C1 segment of cervical spinal cord (tissue), 14 donors: ENCODE measurements at regions not wholly inside any gene's neighbourhood (a gene's known extent, or its start where the extent isn't known, plus 50 kb on each side); places are given as distances from the start of the nearest gene placed in this dataset.

Source experiments
- DNase-seq, 14 donors: peaks; one replicate each; lab custom pipeline; 2025; lab: John Stamatoyannopoulos, UW

DNA sequence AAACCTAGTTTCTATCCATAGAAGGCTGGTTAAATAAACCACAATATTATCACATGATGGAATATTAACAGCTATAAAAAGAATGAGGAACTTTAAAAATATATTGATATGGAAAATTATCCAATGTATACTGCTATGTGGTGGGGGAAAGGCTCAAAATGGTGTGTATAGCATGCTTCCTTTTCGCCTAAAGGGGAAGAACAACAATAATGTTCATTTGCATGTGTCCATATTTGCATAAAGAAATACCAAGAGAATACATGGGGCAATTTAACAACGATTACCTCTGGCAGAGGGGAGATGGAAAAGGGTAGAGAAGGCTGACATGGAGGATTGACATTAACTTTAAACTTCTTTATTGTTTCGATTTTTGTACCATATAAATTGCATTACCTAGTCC, 121.3 kb upstream of the PARP11 start:
- no peak for DNase-seq

DNA sequence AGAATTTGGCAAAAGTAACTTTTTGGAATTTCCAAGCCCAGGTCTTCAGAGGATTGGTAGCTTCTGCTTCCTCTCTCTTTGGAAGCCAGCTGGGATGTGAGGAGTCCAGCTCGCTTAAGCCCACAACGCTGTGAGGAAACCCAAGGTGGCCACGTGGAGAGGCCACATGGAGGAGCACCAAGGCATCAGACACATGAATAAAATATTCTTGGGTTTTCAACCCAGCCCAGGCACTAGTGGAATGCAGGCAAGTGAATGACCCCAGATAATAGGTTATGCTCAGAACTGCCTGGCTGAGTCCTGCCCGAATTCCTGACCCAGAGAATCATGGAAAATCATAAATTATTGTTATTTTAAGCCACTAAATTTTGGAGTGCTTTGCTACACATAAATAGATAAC, 119.7 kb upstream of the PARP11 start:
- no peak for DNase-seq

DNA sequence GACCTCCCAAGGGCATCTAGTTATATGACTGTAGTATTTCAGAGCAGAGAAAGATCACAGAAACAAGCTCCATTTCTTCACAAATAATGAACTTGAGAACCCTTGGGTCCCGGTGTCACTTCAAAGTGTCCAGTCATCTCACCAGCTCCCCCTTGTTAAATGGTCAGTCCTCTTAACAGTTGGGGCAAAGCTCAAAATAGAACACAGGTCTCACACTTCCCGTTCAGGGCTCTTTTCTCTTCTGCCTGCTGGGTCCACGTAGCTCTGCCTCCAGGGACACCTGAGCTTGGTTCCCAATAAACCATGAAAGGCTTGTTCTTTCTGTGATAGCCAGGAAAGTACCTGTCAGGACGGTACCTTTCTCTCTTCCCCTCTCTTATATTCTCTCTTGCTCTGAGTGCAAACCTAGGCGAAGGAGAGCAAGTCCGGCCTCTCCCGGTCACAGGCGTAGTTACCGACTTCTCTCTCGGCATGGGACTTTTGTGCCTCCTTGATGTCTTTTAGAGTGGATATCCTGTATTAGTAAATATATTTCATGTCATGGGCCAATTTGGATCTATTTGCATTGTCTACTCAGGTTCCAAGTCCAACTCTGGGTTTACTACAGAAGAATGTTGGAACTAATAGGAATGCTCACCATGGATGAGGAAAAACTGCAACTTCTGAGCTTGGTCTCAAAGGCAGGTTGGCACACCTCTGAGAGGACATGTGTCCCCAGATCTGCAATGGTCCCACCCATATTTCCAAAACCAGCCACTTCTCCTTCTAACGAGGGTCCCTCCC, 118.8 kb upstream of the PARP11 start:
- DNase-seq, result no peak

DNA sequence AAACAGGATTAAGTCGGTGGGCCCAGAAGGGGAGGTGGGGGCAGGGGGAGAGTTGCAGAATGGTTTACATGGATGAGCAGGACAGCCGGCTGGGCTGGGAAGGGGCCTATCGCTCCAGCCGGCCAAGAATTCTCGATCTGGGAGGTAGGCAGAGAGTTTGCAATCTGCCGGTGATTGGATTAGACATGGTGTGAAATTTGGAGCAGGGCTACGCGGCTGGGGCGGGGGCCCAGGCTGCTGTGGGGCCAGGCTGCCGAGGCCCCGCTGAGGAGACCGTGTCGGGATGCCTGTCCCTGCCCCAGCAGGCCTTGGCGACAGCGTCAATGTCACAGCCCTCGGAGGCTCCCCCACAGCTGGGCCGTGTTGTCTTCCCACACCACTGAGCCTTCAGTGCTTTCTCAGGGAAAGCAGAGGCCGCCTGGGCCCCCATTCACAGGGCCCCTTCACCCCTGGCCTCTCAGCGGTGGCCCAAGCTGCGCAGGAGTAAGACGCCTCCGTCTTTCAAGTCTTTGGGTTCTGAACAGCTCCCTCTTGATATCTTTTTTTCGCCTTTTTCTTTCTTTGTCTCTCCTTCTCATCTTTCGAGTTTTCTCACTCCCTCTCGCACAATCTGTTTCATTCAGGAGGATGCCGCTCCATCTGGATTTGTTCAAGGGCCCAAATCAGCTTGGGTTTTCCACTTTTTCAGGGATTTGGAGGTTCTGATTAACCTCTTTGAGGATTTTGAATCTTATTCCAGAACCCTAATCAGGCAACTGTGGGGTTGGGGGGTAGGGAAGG, 117.5 kb upstream of the PARP11 start:
- no peak for DNase-seq

DNA sequence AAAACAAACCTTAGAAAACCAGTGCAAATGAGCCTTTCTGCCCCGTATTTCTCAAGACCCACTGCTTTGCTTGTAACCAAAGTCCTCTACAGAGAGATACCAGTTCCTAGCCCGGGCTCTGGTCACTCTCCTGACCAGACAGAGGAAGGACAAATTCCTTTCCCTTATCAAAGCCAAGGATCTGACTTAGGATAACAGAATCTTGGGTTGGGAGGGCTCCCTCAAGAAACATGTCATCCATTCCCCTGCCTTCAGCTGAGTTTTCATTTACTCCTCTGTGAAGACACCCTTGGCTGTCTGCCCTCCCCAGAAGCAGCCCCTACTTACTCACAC, 116.0 kb upstream of the PARP11 start:
- DNase-seq, result no peak

DNA sequence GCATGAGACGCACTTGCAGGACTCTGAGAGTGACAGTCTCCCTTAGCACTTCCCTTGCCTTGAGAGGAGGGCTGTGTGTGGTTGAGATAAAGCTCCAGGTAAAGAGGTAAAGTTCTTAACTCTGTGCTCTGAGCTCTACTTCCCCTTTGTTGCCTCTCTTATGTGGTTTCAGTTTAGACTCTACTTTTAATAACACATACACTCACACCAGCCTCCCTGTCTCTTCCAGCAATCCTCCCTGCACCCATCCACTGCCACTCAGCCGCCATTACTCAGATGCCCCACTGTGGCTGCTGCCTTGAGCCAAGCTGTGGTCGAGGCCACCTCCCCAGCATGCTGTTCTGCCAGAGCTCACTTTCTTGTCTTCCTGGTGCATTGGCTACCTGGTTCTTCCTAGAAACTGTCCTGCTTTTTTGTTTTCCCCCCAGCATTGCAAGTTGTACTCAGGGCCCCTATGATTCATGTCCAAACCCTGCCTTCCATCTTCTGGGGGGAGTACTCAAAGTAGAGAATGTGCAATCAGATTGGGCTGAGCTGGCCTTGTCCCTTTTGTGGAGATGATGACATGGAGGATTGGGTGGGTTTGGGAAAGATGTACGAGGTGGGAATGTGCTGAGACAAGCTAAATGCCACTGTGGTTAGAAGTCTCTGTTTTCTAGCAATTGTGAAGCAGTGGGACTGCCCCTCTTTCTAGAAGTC, 115.5 kb upstream of the PARP11 start:
- DNase-seq, result no peak

DNA sequence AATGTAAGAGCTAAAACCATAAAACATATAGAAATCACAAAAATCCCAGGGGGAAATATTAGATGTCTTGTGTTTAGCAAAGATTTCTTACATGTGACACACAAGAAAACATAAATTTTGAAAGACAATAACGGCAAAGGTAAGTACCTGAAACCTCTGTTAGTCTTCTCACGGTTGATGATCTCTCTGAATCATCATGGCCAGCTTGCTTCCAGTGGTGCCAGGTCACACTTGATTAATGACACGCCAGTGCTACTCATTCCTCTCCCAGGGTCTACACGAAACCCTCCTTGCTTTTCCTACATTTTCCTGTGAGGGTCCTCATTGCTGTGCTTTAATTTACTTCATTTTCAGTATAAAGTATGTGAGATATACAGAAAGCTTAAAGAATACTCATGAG, 114.4 kb upstream of the PARP11 start:
- DNase-seq, result no peak

DNA sequence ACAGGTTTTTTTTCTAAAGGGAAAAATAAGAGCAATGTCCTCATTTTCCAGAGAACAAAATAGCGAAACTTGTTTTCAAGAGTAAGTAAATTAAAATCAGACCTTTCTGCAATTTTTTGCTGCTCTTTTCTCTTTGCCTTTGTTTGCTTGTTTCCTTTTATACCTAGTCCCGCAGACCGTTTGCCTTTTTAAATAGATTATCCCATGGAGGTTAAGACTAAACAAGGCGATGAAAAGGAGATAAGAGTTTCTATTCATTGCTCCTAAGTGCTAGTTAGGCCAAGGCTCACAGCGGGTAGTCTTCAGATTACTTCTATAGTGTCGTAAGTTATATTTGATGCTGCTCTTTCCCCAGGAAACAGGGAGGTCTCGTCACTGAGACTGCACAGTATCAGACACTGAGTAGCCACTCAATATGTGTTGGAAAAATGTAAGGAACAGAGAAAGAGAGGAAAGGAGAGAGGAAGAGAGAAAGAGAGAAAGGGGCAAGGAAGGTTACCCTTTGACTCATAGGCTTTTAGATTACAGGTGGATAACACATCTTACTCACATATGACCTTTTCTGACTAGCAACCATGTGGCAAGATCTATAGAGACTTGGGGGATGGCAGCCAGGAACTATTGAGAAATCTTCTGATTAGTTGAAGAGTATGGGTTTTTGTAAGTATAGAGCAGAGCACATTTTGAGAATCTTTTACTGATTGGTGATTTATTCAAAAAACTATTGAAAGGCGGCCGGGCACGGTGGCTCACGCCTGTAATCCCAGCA, 107.5 kb upstream of the PARP11 start:
- no peak for DNase-seq

DNA sequence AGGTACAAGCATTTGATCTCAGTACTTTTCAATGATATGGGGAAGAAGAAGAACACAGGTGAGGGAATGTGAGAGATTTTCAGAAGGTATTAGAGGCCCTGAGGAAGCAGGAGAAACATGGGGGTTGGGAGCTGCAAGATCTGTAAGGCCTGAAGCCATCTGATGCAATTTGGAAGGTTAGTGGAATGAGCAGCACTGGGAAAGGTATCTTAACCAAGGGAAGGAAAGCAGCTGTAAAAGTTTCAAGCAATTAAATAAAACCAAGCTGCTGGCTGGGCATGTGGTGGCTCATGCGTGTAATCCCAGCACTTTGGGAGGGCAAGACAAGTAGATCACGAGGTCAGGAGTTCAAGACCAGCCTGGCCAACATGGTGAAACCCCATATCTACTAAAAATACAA, 104.4 kb upstream of the PARP11 start:
- no peak for DNase-seq

DNA sequence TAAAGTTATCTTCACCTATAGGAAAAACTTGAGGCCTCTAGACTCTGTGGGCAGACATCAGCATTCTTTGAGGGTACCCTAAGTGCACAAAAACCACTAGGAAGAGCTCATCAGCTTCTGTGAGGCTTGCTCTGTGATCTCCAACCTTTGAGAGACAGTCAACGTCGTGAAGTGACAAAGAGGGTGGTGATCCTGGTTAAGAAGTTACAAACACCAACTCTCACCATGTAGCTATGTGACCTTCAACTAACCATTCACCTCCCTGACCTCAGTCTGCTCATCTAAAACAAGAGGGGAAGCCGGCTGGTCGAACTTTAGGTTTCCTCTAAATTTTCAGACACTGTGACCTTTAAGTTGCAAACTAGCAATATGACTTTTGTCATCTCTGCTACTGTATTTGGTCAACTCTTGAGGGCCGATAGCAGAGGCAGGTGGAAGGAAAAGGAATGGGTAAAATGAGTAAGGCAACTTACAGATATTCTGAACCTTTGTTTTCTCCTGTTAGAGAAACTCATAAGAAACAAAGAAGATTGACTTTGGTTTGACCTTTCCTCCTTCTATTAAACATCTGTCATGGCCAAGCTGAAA, 103.2 kb upstream of the PARP11 start:
- no peak for DNase-seq

DNA sequence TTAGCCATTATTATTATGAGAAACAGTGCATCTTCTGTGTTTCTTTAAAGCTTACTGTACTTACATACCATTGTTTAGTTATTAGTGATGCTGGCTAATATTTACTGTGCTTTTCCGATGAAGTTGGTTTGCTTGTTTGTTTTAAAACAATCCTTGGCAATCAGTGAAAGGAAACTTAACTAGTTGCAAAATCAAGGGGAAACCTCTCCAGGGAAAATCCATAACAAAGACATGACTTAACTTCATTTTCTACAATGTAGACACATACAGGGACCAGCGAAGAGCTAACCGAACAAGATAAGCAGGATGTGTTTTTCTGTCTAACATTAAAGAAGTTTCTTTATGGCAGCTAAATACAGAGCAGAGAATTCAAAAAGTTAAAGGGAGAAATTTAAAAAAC, 102.5 kb upstream of the PARP11 start:
- no peak for DNase-seq

DNA sequence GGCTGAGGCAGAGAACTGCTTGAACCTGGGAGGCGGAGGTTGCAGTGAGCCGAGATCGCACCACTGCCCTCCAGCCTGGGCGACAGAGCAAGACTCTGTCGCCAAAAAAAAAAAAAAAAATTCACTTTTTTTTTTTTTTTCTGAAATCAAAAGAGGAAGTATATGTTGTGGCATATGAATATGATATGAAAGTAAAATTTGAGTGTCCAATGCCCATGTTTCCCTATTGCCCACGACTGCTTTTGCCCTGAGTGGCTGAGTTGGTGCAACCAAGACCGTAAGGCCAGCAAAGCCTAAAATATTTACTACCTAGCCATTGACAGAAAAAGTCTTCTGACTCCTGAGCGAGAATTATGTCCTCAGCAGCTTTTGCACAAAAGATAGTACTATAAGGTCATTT, 101.7 kb upstream of the PARP11 start:
- DNase-seq, result no peak

DNA sequence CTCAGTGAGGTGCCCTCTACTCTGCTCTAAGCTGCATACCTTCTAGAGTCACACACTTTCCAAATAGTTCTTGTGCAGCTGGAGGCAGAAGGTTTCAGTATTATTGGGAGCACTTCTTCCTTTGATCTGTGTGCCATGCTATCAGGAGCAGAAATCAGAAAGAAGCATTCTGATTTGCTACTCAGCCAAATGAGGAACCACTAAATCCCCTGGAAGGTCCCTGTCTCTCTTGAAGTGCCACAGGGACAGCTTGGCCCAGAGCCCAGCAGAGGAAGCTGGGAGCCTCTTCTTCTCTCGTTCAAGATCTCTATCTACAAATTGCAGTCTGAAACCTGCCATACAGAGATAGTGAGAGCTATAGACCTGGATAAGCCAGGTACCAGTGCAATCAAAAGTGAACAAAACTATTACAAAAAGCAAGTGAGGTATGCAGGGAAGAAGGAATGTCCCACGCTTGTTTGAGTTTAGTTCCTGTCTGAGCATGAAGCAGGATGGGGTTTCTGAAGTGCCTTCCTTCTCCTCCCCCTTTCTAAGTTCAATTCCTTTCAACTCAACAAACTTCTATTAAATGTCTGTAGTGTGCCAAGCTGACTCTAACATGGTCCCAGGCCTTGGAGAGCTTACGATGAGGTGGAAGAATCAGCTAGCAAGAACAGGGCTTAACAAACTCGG, 100.9 kb upstream of the PARP11 start:
- no peak for DNase-seq

DNA sequence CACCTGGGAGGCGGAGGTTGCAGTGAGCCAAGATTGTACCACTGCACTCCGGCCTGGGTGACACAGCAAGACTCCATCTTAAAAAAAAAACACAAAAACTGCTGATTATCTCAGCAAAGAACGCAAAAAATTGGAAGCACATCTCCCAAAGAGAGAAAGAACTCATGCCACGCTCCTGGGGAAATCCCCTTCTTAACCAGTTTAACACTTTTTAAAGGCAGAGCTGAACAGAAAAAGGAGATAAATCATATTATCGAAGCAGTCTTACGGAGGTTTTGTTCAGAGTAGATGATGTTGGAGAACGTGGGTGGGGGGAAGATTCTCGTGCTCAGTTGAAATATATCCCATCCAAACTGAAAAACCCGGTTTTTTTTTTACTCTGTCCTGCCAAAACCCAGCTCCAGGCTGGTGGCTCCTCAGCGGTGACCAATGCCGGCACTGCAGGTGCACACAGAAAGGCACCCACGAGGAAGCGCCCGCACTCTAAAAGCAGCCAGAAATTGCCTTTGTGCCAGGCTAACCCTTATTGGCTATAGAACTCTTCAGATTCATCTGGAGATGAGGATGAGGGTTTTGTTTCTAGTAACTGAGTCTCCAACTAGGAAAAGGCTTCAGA, 100.2 kb upstream of the PARP11 start:
- no peak for DNase-seq

DNA sequence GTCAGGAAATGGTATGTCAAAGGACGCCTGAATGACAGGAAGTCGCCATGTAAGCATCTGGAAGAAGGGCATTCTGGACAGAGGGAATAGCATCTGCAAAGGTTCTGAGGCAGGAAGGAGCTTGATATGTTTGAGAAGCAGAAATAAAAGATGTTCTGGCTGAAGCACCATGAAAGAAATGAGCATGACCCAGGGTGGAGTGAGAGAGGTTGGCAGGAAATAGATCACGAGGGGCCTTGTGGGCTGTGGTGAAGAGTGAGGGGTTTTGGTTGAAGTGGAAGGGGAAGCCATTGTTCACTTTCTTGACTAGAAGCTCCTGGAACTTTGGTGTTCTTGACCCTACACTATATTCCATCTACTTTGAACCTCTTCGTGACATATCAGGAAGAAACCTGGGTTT, 99.4 kb upstream of the PARP11 start:
- no peak for DNase-seq

DNA sequence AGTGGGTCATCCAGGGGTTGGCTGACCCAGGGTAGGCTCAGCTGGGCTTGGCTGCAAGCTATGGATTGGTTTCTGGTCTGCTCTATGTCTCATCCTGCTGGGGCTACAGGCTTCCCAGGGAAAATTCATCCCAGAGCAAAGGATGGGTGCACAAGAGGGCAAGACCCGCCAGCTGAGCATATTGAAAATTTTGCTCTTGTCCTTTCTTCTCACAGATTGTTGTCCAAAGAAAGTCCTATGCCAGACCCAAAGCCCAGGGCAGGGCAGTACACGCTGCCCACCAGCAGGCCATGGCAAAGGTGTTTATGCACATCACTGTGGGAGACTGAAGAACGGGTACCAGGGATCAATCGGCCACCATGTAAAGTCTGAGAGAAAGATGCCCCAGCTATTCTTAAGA, 95.3 kb upstream of the PARP11 start:
- no peak for DNase-seq

DNA sequence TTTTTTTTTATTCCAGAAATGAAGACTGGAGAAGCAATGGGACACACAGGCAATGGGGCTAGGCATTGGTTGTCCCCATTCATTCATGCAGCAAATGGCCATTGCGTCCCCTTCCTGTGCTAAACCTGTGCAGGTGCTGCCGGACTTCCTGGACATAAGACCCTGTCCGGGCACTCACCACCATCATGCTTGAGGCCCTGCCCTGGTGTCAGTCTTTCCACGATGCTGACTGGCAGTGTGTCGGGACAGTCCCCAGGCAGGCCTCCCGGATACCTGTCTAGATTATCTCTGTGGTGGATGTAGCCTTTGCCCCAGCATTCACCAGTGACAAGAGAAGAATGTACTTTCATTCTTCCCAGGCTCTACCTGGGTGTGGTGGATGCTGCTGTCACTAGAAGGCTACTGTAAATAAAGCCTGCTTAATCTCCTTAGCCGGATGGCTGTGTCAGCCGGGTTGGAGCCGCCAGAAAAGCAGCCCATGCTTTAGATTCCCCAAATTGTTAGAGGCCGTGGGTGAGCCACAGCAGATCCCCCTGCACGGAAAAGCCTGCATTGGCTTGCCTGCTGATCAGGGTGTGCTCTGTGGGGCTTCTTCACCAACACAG, 94.5 kb upstream of the PARP11 start:
- DNase-seq, result no peak

DNA sequence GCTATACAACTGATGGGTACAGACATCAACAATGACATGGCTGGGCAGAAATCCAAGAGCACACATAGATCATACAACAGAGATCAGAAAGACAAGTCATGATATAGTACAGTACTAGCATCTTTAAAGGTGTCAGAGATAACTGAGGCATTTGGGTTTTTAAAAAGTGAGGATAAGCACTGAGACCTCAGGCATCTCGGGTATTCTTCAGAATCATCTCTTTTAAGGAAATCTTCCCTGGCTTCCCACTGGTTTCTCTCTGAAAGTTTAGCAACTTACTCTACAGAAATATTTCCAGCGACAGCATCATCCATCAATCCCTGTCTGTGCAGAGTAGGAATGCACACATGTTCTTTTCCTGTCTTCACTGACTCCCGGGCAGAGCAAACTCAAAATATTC, 93.2 kb upstream of the PARP11 start:
- DNase-seq, result no peak

DNA sequence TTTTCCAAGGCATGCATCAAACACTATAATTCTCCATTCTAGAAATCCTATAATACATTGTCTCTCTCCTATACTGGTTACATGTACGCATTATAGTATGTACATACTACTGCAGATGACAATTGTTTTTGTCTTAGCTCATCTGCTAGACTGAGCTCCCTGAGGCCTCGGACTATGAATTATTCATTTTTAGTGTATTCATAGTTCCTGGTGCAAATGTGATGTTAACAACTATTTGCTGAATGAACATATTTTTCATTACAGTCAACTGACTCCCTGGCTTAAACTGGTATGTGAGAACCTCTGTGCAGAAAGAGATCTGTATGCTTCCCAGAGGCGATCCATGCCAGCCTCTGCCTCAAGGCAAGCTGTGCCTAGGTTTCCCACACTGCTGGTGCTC, 91.8 kb upstream of the PARP11 start:
- no peak for DNase-seq

DNA sequence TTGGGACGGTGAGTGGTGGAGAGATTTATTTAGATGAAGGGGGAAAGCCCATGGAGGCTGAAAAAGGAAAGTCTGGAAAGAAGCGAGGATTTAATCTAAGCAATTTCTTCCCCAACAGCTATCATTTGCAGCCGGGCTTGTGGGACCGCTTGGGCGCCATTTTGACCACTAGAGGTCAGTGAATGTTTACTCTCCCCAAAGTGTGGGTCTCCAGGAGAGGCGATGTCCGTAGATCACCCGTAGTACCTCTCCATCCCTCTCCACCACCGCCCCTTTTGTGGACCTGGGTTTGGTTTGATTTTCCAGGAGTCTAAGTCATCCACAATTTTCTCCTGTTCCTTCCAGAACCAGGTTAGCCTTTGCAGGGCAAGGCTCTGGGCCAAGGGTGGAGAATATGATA, 91.2 kb upstream of the PARP11 start:
- DNase-seq, result no peak
